ENCODE measurements at regions not wholly inside any gene's neighbourhood (a gene's known extent, or its start where the extent isn't known, plus 50 kb on each side); places are given as distances from the start of the nearest gene placed in this dataset.

- no peak overlapping the region for H3K4me3 ChIP-seq
- H3K4me1 ChIP-seq: no peaks in the 10 kb centered on the region
- DNase-seq: no peak
- ATAC-seq: no peak
- no peaks in the 10 kb centered on the region for H3K36me3 ChIP-seq (replicated peaks in 1 of 2; ENCODE audit: insufficient read depth in 1 of 2, low read depth in 2 of 2)
- H3K27ac ChIP-seq: no peak overlapping the region
- H3K9me3 ChIP-seq: no peaks in the 10 kb centered on the region
- TF ChIP-seq POLR2A (IDR thresholded peaks at IDR 0.05) (no peak), CTCF (IDR thresholded peaks at IDR 0.05) (no peak)
- intact Hi-C loops (cut with DNase I): no loop called here
- WGBS, 2 donors: 91 to 97% methylated on average over 3 of the region's 3 CpGs
- no peaks in the 10 kb centered on the region for H3K27me3 ChIP-seq
Measured at GRCh38 chr6:167493310-167493709, 168.4 kb downstream of the TTLL2 start.

DNA sequence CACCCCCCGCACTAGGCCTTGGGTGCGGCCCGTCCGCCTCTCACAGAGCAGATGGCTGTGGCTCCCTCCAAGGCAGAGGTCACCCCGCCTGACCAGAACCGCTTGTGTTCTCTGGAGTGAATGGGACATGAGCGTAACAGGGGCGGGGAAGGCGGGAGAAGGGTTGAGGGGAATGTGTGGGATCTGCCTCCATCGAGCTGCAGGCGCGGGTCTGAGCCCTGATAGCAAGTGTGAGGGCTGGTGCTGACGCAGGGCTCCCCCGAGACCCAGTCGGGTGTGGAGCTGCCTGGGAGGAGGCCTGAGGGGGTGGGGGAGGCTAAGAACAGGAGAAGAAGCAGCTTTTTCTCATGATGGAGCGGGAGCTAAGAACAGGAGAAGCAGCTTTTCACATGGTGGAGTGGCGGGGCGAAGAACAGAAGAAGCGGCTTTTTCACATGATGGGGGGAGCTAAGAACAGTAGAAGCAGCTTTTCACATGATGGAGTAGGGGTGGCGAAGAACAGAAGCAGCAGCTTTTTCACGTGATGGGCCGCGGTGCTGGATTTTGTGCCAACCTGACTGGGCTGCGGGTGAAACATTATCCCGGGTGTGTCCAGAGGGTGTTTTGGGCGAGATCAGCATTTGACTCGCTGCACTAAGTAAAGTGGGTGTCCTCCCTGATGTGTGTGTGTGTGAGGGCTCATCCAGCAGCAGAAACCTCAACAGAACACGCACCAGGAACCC, 169.3 kb downstream of the TTLL2 start:
- Histone ChIP-seq H3K9me3 (no peaks in the 10 kb centered on the region), H3K27me3 (no peaks in the 10 kb centered on the region), H3K36me3 (replicated peaks in 1 of 2; ENCODE audit: insufficient read depth in 1 of 2, low read depth in 2 of 2) (no peaks in the 10 kb centered on the region), H3K4me3 (no peak overlapping the region), H3K4me1 (no peaks in the 10 kb centered on the region), H3K27ac (no peak overlapping the region)
- no peak for ATAC-seq
- TF ChIP-seq CTCF (IDR thresholded peaks at IDR 0.05): no peak
- WGBS, 2 donors: 82 to 87% methylated on average over 25 to 28 of the region's 28 CpGs
- intact Hi-C loops (cut with DNase I): no loop called here
- DNase-seq: peak in 1 of 4 donors; percentile 17

DNA sequence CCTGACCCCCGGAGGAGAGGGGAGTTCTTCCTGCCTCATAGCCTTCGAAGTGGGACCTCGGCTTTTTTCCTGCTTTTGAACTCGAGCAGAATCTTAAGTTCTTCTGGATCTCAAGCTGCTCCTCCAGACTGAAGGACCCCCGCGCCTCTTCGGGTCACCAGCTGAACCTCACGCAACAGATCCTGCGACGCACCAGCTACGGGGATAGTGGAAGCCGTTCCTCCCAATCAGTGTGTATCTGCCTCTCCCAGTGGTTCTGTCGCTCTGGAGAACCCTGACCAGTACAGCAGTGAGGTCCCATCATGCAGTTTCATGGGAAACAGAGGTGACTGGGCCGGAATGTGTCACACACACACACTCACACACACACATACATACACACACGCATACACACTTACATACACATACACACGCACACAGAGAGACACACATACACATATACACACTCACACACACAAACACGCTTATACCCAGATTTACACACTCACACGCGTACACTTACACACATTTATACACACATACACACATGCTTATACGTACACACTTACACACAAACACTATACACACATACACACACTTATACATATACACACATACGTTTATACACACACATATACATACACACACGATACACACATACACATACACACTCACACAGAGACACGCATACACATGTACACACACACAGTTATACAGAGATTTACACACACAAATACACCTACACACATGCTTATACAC, 170.0 kb downstream of the TTLL2 start:
- 85 to 86% methylated on average over 19 to 23 of the region's 23 CpGs for WGBS, 2 donors
- no peaks in the 10 kb centered on the region for H3K9me3 ChIP-seq
- H3K4me1 ChIP-seq: no peaks in the 10 kb centered on the region
- ATAC-seq (no peak), DNase-seq (no peak)
- no peak overlapping the region for H3K4me3 ChIP-seq
- no peak for TF ChIP-seq POLR2A (IDR thresholded peaks at IDR 0.05)
- TF ChIP-seq CTCF (IDR thresholded peaks at IDR 0.05): no peak
- intact Hi-C loops (cut with DNase I): no loop called here
- H3K36me3 ChIP-seq (replicated peaks in 1 of 2; ENCODE audit: insufficient read depth in 1 of 2, low read depth in 2 of 2): no peaks in the 10 kb centered on the region
- no peaks in the 10 kb centered on the region for H3K27me3 ChIP-seq
- no peak overlapping the region for H3K27ac ChIP-seq

- H3K4me1 ChIP-seq: no peaks in the 10 kb centered on the region
- 43 to 57% methylated on average over 19 of the region's 19 CpGs for WGBS, 2 donors
- intact Hi-C loops (cut with DNase I): no loop called here
- no peak overlapping the region for H3K27ac ChIP-seq
- TF ChIP-seq CTCF (IDR thresholded peaks at IDR 0.05): no peak
- no peak for TF ChIP-seq POLR2A (IDR thresholded peaks at IDR 0.05)
- no peaks in the 10 kb centered on the region for H3K9me3 ChIP-seq
- peak; percentile 30 for ATAC-seq
- no peaks in the 10 kb centered on the region for H3K36me3 ChIP-seq (replicated peaks in 1 of 2; ENCODE audit: insufficient read depth in 1 of 2, low read depth in 2 of 2)
- DNase-seq: no peak
- H3K27me3 ChIP-seq: no peaks in the 10 kb centered on the region
- H3K4me3 ChIP-seq: no peak overlapping the region
Measured at GRCh38 chr6:167495506-167496401, 170.9 kb downstream of the TTLL2 start.
